SK-N-SH (cell line): ENCODE measurements at regions not wholly inside any gene's neighbourhood (a gene's known extent, or its start where the extent isn't known, plus 50 kb on each side); places are given as distances from the start of the nearest gene placed in this dataset.

ENCODE experiments used
- CTCF ChIA-PET: fragments of 300-600, 350-600 bp; formaldehyde crosslinking; extraction: SDS; loops from one replicate; lab custom pipeline; 2021; lab: Yijun Ruan, JAX
- POLR2A ChIA-PET: fragments of 350-600 bp; sonication (Branson Sonifier 250); formaldehyde crosslinking; extraction: SDS; loops from one replicate; lab custom pipeline; 2020; ENCODE audit warnings: antibody characterized with exemption, inconsistent platforms; lab: Yijun Ruan, JAX
- DNase-seq: peaks from one replicate; pipeline ENCODE4 v3.0.0; 2012
- H2AFZ ChIP-seq: fragments of 200-600 bp; sonication (generic); 2 replicates; pipeline ENCODE4 v1.8.1; 2016; ENCODE audit warnings: antibody characterized with exemption, mild to moderate bottlenecking, low read depth
- H3F3A ChIP-seq: fragments of 200-600 bp; sonication (generic); replicated peaks from 2 replicates; pipeline ENCODE3; 2016; ENCODE audit warnings: antibody characterized with exemption, mild to moderate bottlenecking; ENCODE audit not compliant: insufficient read depth
- H3K27ac ChIP-seq, 2 experiments: fragments of 200-500 bp in 1 of 2; fragments of 200-600 bp in 1 of 2; sonication (Bioruptor generic) in 1 of 2; sonication (generic), shearing (Covaris generic) in 1 of 2; 2 replicates each; pipeline versions ENCODE4 v1.5.1 to v1.6.1; 2014 to 2016; ENCODE audit warnings: low read depth in 2 of 2, inconsistent platforms in 1 of 2, low read length in 1 of 2, mild to moderate bottlenecking in 1 of 2, mixed read lengths in 1 of 2
- H3K27me3 ChIP-seq: fragments of 200-600 bp; sonication (generic), shearing (Covaris generic); 2 replicates; pipeline ENCODE4 v1.6.1; 2016; ENCODE audit warnings: mixed run types; ENCODE audit not compliant: insufficient read depth
- H3K36me3 ChIP-seq, 2 experiments: fragments of 200-500 bp in 1 of 2; fragments of 200-600 bp in 1 of 2; sonication (Bioruptor generic) in 1 of 2; sonication (generic) in 1 of 2; replicated peaks in 1 of 2; 2 replicates each; pipeline versions ENCODE3 to v1.5.1; 2014 to 2016; ENCODE audit warnings: low read length in 1 of 2, mild to moderate bottlenecking in 1 of 2; ENCODE audit not compliant: insufficient read depth in 2 of 2, control insufficient read depth in 1 of 2
- H3K4me1 ChIP-seq, 2 experiments: fragments of 200-500 bp in 1 of 2; fragments of 200-600 bp in 1 of 2; sonication (Bioruptor generic) in 1 of 2; sonication (generic), shearing (Covaris generic) in 1 of 2; 2 replicates each; pipeline versions ENCODE4 v1.5.1 to v1.6.1; 2014 to 2016; ENCODE audit warnings: low read depth in 1 of 2, low read length in 1 of 2, mixed run types in 1 of 2; ENCODE audit not compliant: insufficient read depth in 2 of 2, control insufficient read depth in 1 of 2
- H3K4me2 ChIP-seq: fragments of 200-600 bp; sonication (generic), shearing (Covaris generic); 2 replicates; pipeline ENCODE4 v1.6.1; 2017; ENCODE audit warnings: mixed run types
- H3K4me3 ChIP-seq, 2 experiments: fragments of 200-500 bp in 1 of 2; fragments of 200-600 bp in 1 of 2; sonication (Bioruptor generic) in 1 of 2; sonication (generic), shearing (Covaris generic) in 1 of 2; 2 replicates each; pipeline versions ENCODE4 v1.5.1 to v1.8.1; 2014 to 2016; ENCODE audit warnings: low read depth in 2 of 2, inconsistent platforms in 1 of 2, low read length in 1 of 2, mild to moderate bottlenecking in 1 of 2, mixed read lengths in 1 of 2, moderate library complexity in 1 of 2
- H3K79me2 ChIP-seq: fragments of 200-600 bp; sonication (generic); 2 replicates; pipeline ENCODE4 v1.8.1; 2017; ENCODE audit warnings: mild to moderate bottlenecking; ENCODE audit not compliant: insufficient read depth
- H3K9ac ChIP-seq: fragments of 200-600 bp; sonication (generic); 2 replicates; pipeline ENCODE4 v1.6.1; 2017; ENCODE audit warnings: mixed run types
- H3K9me2 ChIP-seq: fragments of 200-600 bp; sonication (generic); 2 replicates; pipeline ENCODE4 v1.6.1; 2017; ENCODE audit warnings: mixed run types
- H3K9me3 ChIP-seq: fragments of 200-600 bp; sonication (generic); 2 replicates; pipeline ENCODE4 v1.6.1; 2017; ENCODE audit warnings: mixed run types, mild to moderate bottlenecking, moderate library complexity
- H4K20me1 ChIP-seq: fragments of 200-600 bp; sonication (generic); 2 replicates; pipeline ENCODE4 v1.6.1; 2017; ENCODE audit warnings: mild to moderate bottlenecking, mixed run types; ENCODE audit not compliant: insufficient read depth
- EZH2phosphoT487 ChIP-seq: fragments of 200-600 bp; sonication (generic); IDR thresholded peaks from 2 replicates; pipeline ENCODE4 v1.6.1; 2017; ENCODE audit warnings: low read depth, mixed run types, mild to moderate bottlenecking, antibody characterized with exemption, moderate library complexity, borderline replicate concordance
- FOXJ3 ChIP-seq: sonication (generic); formaldehyde crosslinking; IDR thresholded peaks from 2 replicates; pipeline ENCODE4 v1.5.1; 2020; ENCODE audit warnings: mild to moderate bottlenecking, missing genetic modification reagents
- GABPA ChIP-seq: IDR thresholded peaks from 2 replicates; pipeline ENCODE4 v1.4.0; 2012; ENCODE audit warnings: low read depth, mild to moderate bottlenecking
- GATA2 ChIP-seq: sonication (generic); formaldehyde crosslinking; IDR thresholded peaks from 2 replicates; pipeline ENCODE4 v1.5.0; 2020; ENCODE audit warnings: mild to moderate bottlenecking, missing genetic modification reagents
- MEF2A ChIP-seq: IDR thresholded peaks from 2 replicates; pipeline ENCODE4 v1.4.0; 2012; ENCODE audit warnings: low read depth, borderline replicate concordance
- NFIC ChIP-seq: IDR thresholded peaks from 2 replicates; pipeline ENCODE4 v1.4.0; 2012; ENCODE audit warnings: borderline replicate concordance
- REST ChIP-seq: IDR thresholded peaks from 2 replicates; pipeline ENCODE4 v1.6.1; 2012; ENCODE audit warnings: mild to moderate bottlenecking, low read depth, low read length, moderate library complexity
- SIN3A ChIP-seq: IDR thresholded peaks from 2 replicates; pipeline ENCODE4 v1.6.1; 2012; ENCODE audit warnings: low read depth, mild to moderate bottlenecking, low read length, moderate library complexity, borderline replicate concordance
- TEAD4 ChIP-seq: IDR thresholded peaks from 2 replicates; pipeline ENCODE4 v1.4.0; 2012; ENCODE audit warnings: mild to moderate bottlenecking, borderline replicate concordance; ENCODE audit not compliant: insufficient read depth
- YY1 ChIP-seq: IDR thresholded peaks from 2 replicates; pipeline ENCODE4 v1.4.0; 2012; ENCODE audit warnings: low read depth, mild to moderate bottlenecking
- WGBS: methylation state at CpG from one replicate; pipeline ENCODE4 v1.1.6; 2017; ENCODE audit warnings: low lambda C conversion rate; 5-methylcytosine and 5-hydroxymethylcytosine counted together

DNA sequence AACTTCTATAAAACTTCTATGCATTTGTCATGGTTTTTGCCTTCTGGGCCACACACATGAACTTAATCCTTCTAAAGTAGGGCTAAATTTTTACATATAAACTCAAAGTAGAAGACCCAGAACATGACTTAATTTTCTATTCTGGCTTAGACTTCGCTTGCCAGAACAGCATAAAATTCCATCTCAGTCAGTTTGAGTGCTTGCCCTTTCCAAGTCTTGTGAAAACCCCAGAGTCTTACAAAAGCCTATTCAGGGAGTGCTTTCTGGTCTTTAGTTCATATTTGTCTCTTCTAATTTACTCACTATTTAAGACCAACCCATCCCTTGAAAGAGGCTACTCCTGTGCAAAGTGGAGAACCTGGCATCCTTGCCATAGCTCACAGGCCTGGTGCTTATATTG lies 201.6 kb upstream of the MEOX2 start:
- CTCF ChIA-PET, result interaction anchor here (1.1 kb wide), 1 partner anchor 16 kb away, joined by 3 read pairs; no protein-coding TSS in a partner anchor

GRCh38 chr7:15886626-15887025 lies 200.1 kb upstream of the MEOX2 start:
- no peak overlapping the region for H3K4me3 ChIP-seq
- no peaks in the 10 kb centered on the region for H3K36me3 ChIP-seq
- DNase-seq, result no peak
- POLR2A ChIA-PET, result no interaction called here
- CTCF ChIA-PET, result no interaction called here
- no peak overlapping the region for H3K4me2 ChIP-seq
- H3K79me2 ChIP-seq, result no peaks in the 10 kb centered on the region
- no peak overlapping the region for H2AFZ ChIP-seq
- H3F3A ChIP-seq, result no peaks in the 10 kb centered on the region
- no peaks in the 10 kb centered on the region for H3K9me3 ChIP-seq
- no peaks in the 10 kb centered on the region for H3K27me3 ChIP-seq
- H3K27ac ChIP-seq, result no peak overlapping the region
- 0% methylated on average over 1 of the region's 1 CpG for WGBS
- no peak overlapping the region for H3K9ac ChIP-seq
- no peak for TF ChIP-seq TEAD4
- TF ChIP-seq MEF2A, result no peak
- no peak for TF ChIP-seq YY1
- no peak for TF ChIP-seq EZH2phosphoT487
- no peak for TF ChIP-seq FOXJ3 (CRISPR knock-in tag)
- TF ChIP-seq SIN3A, result no peak
- TF ChIP-seq GABPA, result no peak
- no peak for TF ChIP-seq GATA2
- TF ChIP-seq, all 33 proteins: peak for 0
- Histone ChIP-seq H3K9me2 (no peaks in the 10 kb centered on the region), H3K4me1 (no peaks in the 10 kb centered on the region), H4K20me1 (no peaks in the 10 kb centered on the region)

More for the DNA sequence above, 201.6 kb upstream of the MEOX2 start:
- DNase-seq, result no peak
- Histone ChIP-seq H3K9ac (no peak overlapping the region), H3K9me2 (no peaks in the 10 kb centered on the region), H3K4me3 (no peak overlapping the region), H2AFZ (no peak overlapping the region), H3K9me3 (no peaks in the 10 kb centered on the region), H3K79me2 (no peaks in the 10 kb centered on the region), H3K36me3 (no peaks in the 10 kb centered on the region), H3F3A (no peaks in the 10 kb centered on the region), H3K4me2 (no peak overlapping the region), H3K4me1 (no peaks in the 10 kb centered on the region), H3K27ac (no peak overlapping the region), H3K27me3 (no peaks in the 10 kb centered on the region), H4K20me1 (no peaks in the 10 kb centered on the region)
- WGBS, result 3% methylated on average over 1 of the region's 1 CpG
- TF ChIP-seq GABPA (no peak), NFIC (no peak), REST (no peak)
- POLR2A ChIA-PET, result no interaction called here
